Erythroblast (primary cell): ENCODE measurements at regions not wholly inside any gene's neighbourhood (a gene's known extent, or its start where the extent isn't known, plus 50 kb on each side); places are given as distances from the start of the nearest gene placed in this dataset.

ENCODE experiments used
- GATA1 ChIP-seq: IDR thresholded peaks from 2 replicates; pipeline ENCODE4 v1.6.1; 2011; ENCODE audit warnings: low read depth, mild to moderate bottlenecking, control low read depth, low read length, moderate library complexity
- POLR2A ChIP-seq: IDR thresholded peaks from 2 replicates; pipeline ENCODE4 v1.6.1; 2011; ENCODE audit warnings: mild to moderate bottlenecking, low read length

DNA sequence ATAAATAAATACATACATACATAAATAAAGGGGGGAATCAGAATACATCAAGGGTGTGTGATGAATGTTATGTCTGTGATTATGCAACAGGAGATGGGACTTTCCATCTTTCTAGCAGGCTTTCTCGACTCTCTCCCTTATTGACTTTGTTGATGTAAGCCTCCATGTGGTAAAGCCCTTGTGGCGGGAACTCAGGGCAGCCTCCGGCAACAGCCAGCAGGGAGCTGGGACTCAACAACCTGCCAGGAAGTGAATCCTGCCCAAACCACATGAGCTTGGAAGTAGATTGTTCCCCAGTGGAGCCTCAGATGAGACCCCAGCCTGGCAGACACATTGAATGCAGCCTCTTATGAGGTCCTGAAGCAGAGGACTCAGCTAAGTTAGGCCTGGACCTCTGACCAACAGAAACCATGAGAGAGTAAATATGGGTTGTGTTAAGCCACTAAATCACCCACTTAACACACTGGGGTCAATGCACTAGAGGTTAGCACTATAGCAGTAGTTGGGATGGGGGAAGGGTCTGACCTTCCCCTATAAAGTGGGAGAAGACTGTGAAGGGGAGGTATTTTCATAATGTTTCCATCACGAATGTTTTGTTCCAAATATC lies 104.0 kb downstream of the JCAD start:
- TF ChIP-seq POLR2A, result no peak
- no peak for TF ChIP-seq GATA1
